Breast epithelium (tissue), 3 donors: ENCODE measurements at regions not wholly inside any gene's neighbourhood (a gene's known extent, or its start where the extent isn't known, plus 50 kb on each side); places are given as distances from the start of the nearest gene placed in this dataset.

Experiments used
- CTCF ChIP-seq, 3 donors: fragments of 450-650 bp; IDR thresholded peaks; one replicate each; pipeline ENCODE4 v1.5.1; 2016 to 2017; ENCODE audit warnings: antibody characterized with exemption in 3 of 3, mild to moderate bottlenecking in 3 of 3, moderate library complexity in 3 of 3
- POLR2A ChIP-seq: fragments of 450-650 bp; IDR thresholded peaks from one replicate; pipeline ENCODE4 v1.6.1; 2016; ENCODE audit warnings: antibody characterized with exemption, mild to moderate bottlenecking, moderate library complexity
- POLR2AphosphoS5 ChIP-seq, 3 donors: sonication (generic); formaldehyde crosslinking; IDR thresholded peaks; one replicate each; pipeline ENCODE4 v1.6.1; 2017; ENCODE audit warnings: antibody characterized with exemption in 3 of 3

- no peak for TF ChIP-seq POLR2A
- TF ChIP-seq CTCF (IDR thresholded peaks at IDR 0.05) = no peak
- no peak for TF ChIP-seq POLR2AphosphoS5 (IDR thresholded peaks at IDR 0.05)
These were observed 124.9 kb upstream of the RASGRP1 start for GRCh38 chr15:38689522-38689921.
